ENCODE measurements at regions not wholly inside any gene's neighbourhood (a gene's known extent, or its start where the extent isn't known, plus 50 kb on each side); places are given as distances from the start of the nearest gene placed in this dataset.

- TF ChIP-seq JUND (IDR thresholded peaks at IDR 0.05; ENCODE audit: low read depth), result no peak
- in situ Hi-C loops (cut with HindIII; ENCODE audit: low pct_unique_long_range_greater_than_20kb, low sequenced_read_pairs), result no loop called here
- no peak for DNase-seq (ENCODE audit: low read depth in 1 of 2, low spot score in 1 of 2)
These were observed 255.4 kb downstream of the TJP1 start for GRCh38 chr15:29566914-29567313.

DNA sequence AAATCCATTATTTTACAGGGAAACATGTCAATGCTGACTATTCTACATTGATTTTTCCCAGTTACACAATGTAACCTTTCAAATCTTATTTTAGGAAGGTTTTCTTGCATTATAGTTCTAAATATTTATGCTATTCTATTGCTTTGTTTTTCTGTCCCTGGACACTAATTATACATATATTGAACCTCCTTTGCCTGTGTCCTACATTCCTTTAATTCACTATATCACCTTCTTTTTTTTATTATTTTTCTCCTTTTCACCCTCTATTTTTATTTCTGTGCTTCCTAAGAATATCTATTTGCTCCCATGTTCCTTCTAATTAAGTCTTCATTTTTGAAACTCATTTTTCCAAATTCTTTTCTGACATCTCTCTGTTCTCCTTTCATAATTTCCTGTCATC is 259.2 kb downstream of the TJP1 start:
- no peak for DNase-seq (ENCODE audit: low read depth in 1 of 2, low spot score in 1 of 2)
- TF ChIP-seq JUND (IDR thresholded peaks at IDR 0.05; ENCODE audit: low read depth), result no peak
- in situ Hi-C loops (cut with HindIII; ENCODE audit: low pct_unique_long_range_greater_than_20kb, low sequenced_read_pairs), result no loop called here

DNA sequence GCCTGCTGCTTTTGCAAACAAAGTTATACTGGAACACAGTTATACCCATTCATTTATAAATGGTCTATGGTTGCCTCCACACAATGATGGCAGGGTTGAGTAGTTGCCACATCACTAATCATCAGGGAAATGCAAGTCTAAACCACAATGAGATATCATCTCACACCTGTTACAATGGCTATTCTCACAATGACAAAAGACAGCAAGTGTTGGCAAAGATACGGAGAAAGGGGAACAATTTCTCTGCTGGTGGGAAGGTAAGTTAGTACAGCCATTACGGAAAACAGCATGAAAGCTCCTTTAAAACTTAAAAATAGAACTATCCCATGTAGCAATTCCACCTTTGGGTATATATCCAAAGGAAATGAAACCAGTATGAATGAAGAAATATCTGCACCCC is 261.4 kb downstream of the TJP1 start:
- no peak for DNase-seq (ENCODE audit: low read depth in 1 of 2, low spot score in 1 of 2)
- in situ Hi-C loops (cut with HindIII; ENCODE audit: low pct_unique_long_range_greater_than_20kb, low sequenced_read_pairs), result no loop called here
- TF ChIP-seq JUND (IDR thresholded peaks at IDR 0.05; ENCODE audit: low read depth), result no peak

GRCh38 chr15:29558261-29558660 is 264.0 kb downstream of the TJP1 start:
- TF ChIP-seq JUND (IDR thresholded peaks at IDR 0.05; ENCODE audit: low read depth), result no peak
- in situ Hi-C loops (cut with HindIII; ENCODE audit: low pct_unique_long_range_greater_than_20kb, low sequenced_read_pairs), result no loop called here
- no peak for DNase-seq (ENCODE audit: low read depth in 1 of 2, low spot score in 1 of 2)

DNA sequence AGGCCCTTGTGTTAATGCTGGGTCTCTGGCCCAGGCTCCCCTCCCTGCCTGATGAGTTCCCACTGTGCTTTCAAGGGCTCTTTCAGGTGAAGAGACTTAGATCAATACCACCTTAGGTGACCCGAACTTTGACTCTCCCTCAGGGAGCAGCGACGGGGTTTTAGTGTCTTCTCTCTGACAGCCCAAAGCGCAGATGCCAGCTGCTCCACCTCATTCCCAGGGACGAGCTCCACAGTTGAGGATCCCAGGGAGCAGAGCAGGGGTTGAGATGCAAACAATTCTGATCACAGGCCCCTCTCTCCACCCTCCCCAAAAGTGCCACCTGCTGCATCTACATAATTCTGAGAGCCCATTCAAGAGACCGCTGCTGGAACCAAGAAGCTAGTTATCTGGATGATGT is 265.1 kb downstream of the TJP1 start:
- no peak for DNase-seq (ENCODE audit: low read depth in 1 of 2, low spot score in 1 of 2)
- in situ Hi-C loops (cut with HindIII; ENCODE audit: low pct_unique_long_range_greater_than_20kb, low sequenced_read_pairs), result no loop called here

DNA sequence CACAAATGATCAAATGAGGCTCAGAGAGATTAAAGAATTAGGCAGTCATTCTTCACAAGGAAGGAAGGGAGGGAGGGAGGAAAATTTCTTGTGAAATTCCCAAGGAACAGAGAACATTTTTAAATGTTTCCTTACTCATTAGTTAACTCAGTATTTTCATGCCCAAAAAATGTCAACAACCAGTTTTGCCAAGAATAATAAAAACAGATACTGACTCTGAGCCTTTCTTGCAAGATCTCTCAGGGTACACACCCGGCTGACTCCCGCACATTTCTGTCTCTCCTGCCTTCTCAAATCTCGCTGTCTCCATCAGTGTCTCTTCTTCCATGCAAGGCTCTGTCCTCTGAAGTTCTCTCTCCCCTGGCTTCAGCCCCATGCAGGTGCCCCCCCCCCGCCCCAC is 265.9 kb downstream of the TJP1 start:
- in situ Hi-C loops (cut with HindIII; ENCODE audit: low pct_unique_long_range_greater_than_20kb, low sequenced_read_pairs), result no loop called here
- TF ChIP-seq JUND (IDR thresholded peaks at IDR 0.05; ENCODE audit: low read depth), result no peak
- no peak for DNase-seq (ENCODE audit: low read depth in 1 of 2, low spot score in 1 of 2)

More for the DNA sequence above, 265.1 kb downstream of the TJP1 start:
- no peak for TF ChIP-seq JUND (IDR thresholded peaks at IDR 0.05; ENCODE audit: low read depth)

DNA sequence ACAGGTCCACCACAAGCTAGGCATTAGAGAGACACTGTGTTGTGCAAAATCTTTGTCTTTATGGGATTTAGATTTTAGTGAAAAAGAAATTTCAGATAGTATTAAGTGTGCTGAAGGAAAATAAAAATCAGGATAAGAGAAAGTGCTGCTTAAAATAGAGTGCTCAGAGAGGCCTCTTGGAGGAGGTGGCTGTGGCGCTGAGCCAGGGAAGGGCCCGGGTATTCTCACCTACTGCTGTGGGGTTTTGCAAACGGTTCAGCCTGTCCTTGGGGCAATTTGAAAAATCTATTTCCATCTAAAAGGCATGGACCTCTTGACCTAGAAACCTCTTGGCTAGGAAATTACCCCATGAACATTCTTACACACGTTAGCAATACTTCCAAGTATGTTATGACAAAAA is 267.7 kb downstream of the TJP1 start:
- in situ Hi-C loops (cut with HindIII; ENCODE audit: low pct_unique_long_range_greater_than_20kb, low sequenced_read_pairs), result no loop called here
- DNase-seq (ENCODE audit: low read depth in 1 of 2, low spot score in 1 of 2), result no peak
- TF ChIP-seq JUND (IDR thresholded peaks at IDR 0.05; ENCODE audit: low read depth), result no peak

- DNase-seq (ENCODE audit: low read depth in 1 of 2, low spot score in 1 of 2), result no peak
- in situ Hi-C loops (cut with HindIII; ENCODE audit: low pct_unique_long_range_greater_than_20kb, low sequenced_read_pairs), result no loop called here
- no peak for TF ChIP-seq JUND (IDR thresholded peaks at IDR 0.05; ENCODE audit: low read depth)
These were observed 271.3 kb downstream of the TJP1 start for GRCh38 chr15:29550834-29551465.

- no peak for TF ChIP-seq JUND (IDR thresholded peaks at IDR 0.05; ENCODE audit: low read depth)
- in situ Hi-C loops (cut with HindIII; ENCODE audit: low pct_unique_long_range_greater_than_20kb, low sequenced_read_pairs), result no loop called here
- no peak for DNase-seq (ENCODE audit: low read depth in 1 of 2, low spot score in 1 of 2)
These were observed 274.3 kb downstream of the TJP1 start for GRCh38 chr15:29548006-29548405.

- DNase-seq (ENCODE audit: low read depth in 1 of 2, low spot score in 1 of 2), result no peak
- in situ Hi-C loops (cut with HindIII; ENCODE audit: low pct_unique_long_range_greater_than_20kb, low sequenced_read_pairs), result no loop called here
- TF ChIP-seq JUND (IDR thresholded peaks at IDR 0.05; ENCODE audit: low read depth), result no peak
These were observed 275.0 kb upstream of the NSMCE3 start for GRCh38 chr15:29544513-29545128.

DNA sequence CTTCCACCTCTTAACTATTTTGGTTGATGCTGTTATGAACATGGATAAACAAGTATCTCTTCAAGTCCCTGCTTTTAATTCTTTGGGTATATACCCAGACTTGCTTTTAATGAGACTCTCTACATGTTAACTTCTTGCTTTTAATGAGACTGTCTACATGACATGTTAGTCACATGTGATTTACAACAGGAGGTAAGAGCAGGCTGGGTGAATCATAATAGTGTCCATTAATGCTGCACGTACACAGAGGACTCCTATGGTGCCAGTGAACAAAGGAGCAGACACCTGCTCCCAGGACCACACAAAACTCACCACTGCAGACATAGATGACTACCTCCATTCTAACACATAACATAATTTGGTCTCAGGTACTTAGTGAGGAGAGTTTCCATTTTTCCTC is 273.4 kb upstream of the NSMCE3 start:
- DNase-seq (ENCODE audit: low read depth in 1 of 2, low spot score in 1 of 2), result no peak
- TF ChIP-seq JUND (IDR thresholded peaks at IDR 0.05; ENCODE audit: low read depth), result no peak
- in situ Hi-C loops (cut with HindIII; ENCODE audit: low pct_unique_long_range_greater_than_20kb, low sequenced_read_pairs), result no loop called here

GRCh38 chr15:29541309-29541708 is 271.7 kb upstream of the NSMCE3 start:
- no peak for TF ChIP-seq JUND (IDR thresholded peaks at IDR 0.05; ENCODE audit: low read depth)
- in situ Hi-C loops (cut with HindIII; ENCODE audit: low pct_unique_long_range_greater_than_20kb, low sequenced_read_pairs), result no loop called here
- DNase-seq (ENCODE audit: low read depth in 1 of 2, low spot score in 1 of 2), result no peak

- no peak for DNase-seq (ENCODE audit: low read depth in 1 of 2, low spot score in 1 of 2)
- in situ Hi-C loops (cut with HindIII; ENCODE audit: low pct_unique_long_range_greater_than_20kb, low sequenced_read_pairs), result no loop called here
- no peak for TF ChIP-seq JUND (IDR thresholded peaks at IDR 0.05; ENCODE audit: low read depth)
These were observed 270.9 kb upstream of the NSMCE3 start for GRCh38 chr15:29540479-29540878.

DNA sequence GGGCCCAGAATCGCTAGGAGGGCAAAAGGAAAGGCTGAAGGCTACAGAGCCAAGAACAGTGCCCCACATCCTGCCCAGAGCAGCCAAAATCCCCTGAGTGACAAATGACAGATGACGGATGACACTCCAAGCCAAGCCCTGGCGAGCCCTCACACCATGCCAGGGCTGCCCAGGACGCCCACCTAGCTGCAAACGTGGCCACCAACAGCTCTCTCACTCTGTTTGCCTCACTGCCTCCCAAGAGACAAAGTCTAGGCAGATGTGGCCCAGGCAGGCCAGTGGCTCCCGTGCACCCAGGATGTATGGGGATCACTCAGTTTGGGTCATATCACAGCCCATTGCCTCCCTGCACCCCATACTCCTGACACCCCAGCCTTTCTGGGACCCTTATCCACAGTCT is 270.1 kb upstream of the NSMCE3 start:
- no peak for TF ChIP-seq JUND (IDR thresholded peaks at IDR 0.05; ENCODE audit: low read depth)
- no peak for DNase-seq (ENCODE audit: low read depth in 1 of 2, low spot score in 1 of 2)
- in situ Hi-C loops (cut with HindIII; ENCODE audit: low pct_unique_long_range_greater_than_20kb, low sequenced_read_pairs), result no loop called here
